Parathyroid adenoma (tissue), 2 donors: ENCODE measurements at regions not wholly inside any gene's neighbourhood (a gene's known extent, or its start where the extent isn't known, plus 50 kb on each side); places are given as distances from the start of the nearest gene placed in this dataset.

Experiments
- H2AFZ ChIP-seq: fragments of 300-600 bp; sonication (generic); one replicate; pipeline ENCODE4 v1.7.0; 2017; ENCODE audit warnings: antibody characterized with exemption, mild to moderate bottlenecking
- H3K27ac ChIP-seq: fragments of 300-600 bp; sonication (generic); one replicate; pipeline ENCODE4 v1.7.0; 2017
- H3K27me3 ChIP-seq: fragments of 300-600 bp; sonication (generic); one replicate; pipeline ENCODE4 v1.7.0; 2017; ENCODE audit warnings: low read length; ENCODE audit not compliant: control insufficient read depth, insufficient read depth
- H3K36me3 ChIP-seq: fragments of 300-600 bp; sonication (generic); one replicate; pipeline ENCODE4 v1.7.0; 2017; ENCODE audit warnings: low read length; ENCODE audit not compliant: control insufficient read depth, insufficient read depth
- H3K4me1 ChIP-seq: fragments of 300-600 bp; sonication (generic); one replicate; pipeline ENCODE4 v1.7.0; 2017; ENCODE audit warnings: control low read depth
- H3K4me2 ChIP-seq: fragments of 300-600 bp; sonication (generic); one replicate; pipeline ENCODE4 v1.7.0; 2017; ENCODE audit warnings: low read length
- H3K4me3 ChIP-seq: fragments of 300-600 bp; sonication (generic); one replicate; pipeline ENCODE4 v1.7.0; 2017; ENCODE audit warnings: low read depth, low read length
- H3K79me2 ChIP-seq: fragments of 300-600 bp; sonication (generic); one replicate; pipeline ENCODE4 v1.7.0; 2017; ENCODE audit warnings: control low read depth
- H3K9ac ChIP-seq: fragments of 300-600 bp; sonication (generic); one replicate; pipeline ENCODE4 v1.7.0; 2017; ENCODE audit warnings: mild to moderate bottlenecking
- H3K9me3 ChIP-seq: fragments of 300-600 bp; sonication (generic); one replicate; pipeline ENCODE4 v1.7.0; 2017; ENCODE audit warnings: low read length; ENCODE audit not compliant: control insufficient read depth
- CTCF ChIP-seq: fragments of 300-600 bp; sonication (generic); IDR thresholded peaks from one replicate; pipeline ENCODE4 v1.7.0; 2017; ENCODE audit warnings: antibody characterized with exemption, mild to moderate bottlenecking
- donor health status: primary hyperparathyroidism.

- Histone ChIP-seq H3K4me2 (no peak overlapping the region), H2AFZ (no peak overlapping the region), H3K9me3 (no peaks in the 10 kb centered on the region), H3K79me2 (no peaks in the 10 kb centered on the region), H3K36me3 (no peaks in the 10 kb centered on the region), H3K27ac (no peak overlapping the region), H3K27me3 (no peaks in the 10 kb centered on the region), H3K9ac (no peak overlapping the region), H3K4me3 (no peak overlapping the region), H3K4me1 (no peaks in the 10 kb centered on the region)
- TF ChIP-seq CTCF, result no peak
Observed at GRCh38 chr3:150059729-150060128, 89.0 kb upstream of the PFN2 start.

- Histone ChIP-seq H3K9me3 (no peaks in the 10 kb centered on the region), H3K4me3 (no peak overlapping the region), H2AFZ (no peak overlapping the region), H3K4me1 (no peaks in the 10 kb centered on the region), H3K9ac (no peak overlapping the region), H3K79me2 (no peaks in the 10 kb centered on the region), H3K27ac (no peak overlapping the region), H3K27me3 (no peaks in the 10 kb centered on the region), H3K36me3 (no peaks in the 10 kb centered on the region), H3K4me2 (no peak overlapping the region)
- TF ChIP-seq CTCF, result no peak
Observed at GRCh38 chr3:150059241-150059640, 88.5 kb upstream of the PFN2 start.

GRCh38 chr3:150057227-150057626, 86.5 kb upstream of the PFN2 start:
- Histone ChIP-seq H3K27me3 (no peaks in the 10 kb centered on the region), H3K9ac (no peak overlapping the region), H2AFZ (no peak overlapping the region), H3K4me1 (no peaks in the 10 kb centered on the region), H3K27ac (no peak overlapping the region), H3K4me3 (no peak overlapping the region), H3K4me2 (no peak overlapping the region), H3K79me2 (no peaks in the 10 kb centered on the region), H3K9me3 (no peaks in the 10 kb centered on the region), H3K36me3 (no peaks in the 10 kb centered on the region)
- no peak for TF ChIP-seq CTCF

GRCh38 chr3:150055332-150055731, 84.6 kb upstream of the PFN2 start:
- H3K4me2 ChIP-seq, result no peak overlapping the region
- no peak overlapping the region for H2AFZ ChIP-seq
- H3K27me3 ChIP-seq, result no peaks in the 10 kb centered on the region
- H3K9ac ChIP-seq, result no peak overlapping the region
- H3K36me3 ChIP-seq, result no peaks in the 10 kb centered on the region
- H3K9me3 ChIP-seq, result no peaks in the 10 kb centered on the region
- no peak overlapping the region for H3K4me3 ChIP-seq
- TF ChIP-seq CTCF, result no peak
- H3K79me2 ChIP-seq, result no peaks in the 10 kb centered on the region
- no peak overlapping the region for H3K27ac ChIP-seq
- H3K4me1 ChIP-seq, result no peaks in the 10 kb centered on the region

- Histone ChIP-seq H3K27ac (no peak overlapping the region), H3K79me2 (no peaks in the 10 kb centered on the region), H3K4me3 (no peak overlapping the region), H3K36me3 (no peaks in the 10 kb centered on the region), H3K4me1 (no peaks in the 10 kb centered on the region), H3K9me3 (no peaks in the 10 kb centered on the region), H3K9ac (no peak overlapping the region), H3K4me2 (no peak overlapping the region), H3K27me3 (no peaks in the 10 kb centered on the region), H2AFZ (no peak overlapping the region)
- TF ChIP-seq CTCF, result no peak
Observed at GRCh38 chr3:150054635-150055034, 83.9 kb upstream of the PFN2 start.
